Astrocyte of the cerebellum (primary cell): ENCODE measurements at regions not wholly inside any gene's neighbourhood (a gene's known extent, or its start where the extent isn't known, plus 50 kb on each side); places are given as distances from the start of the nearest gene placed in this dataset.

Experiments used
- DNase-seq: peaks from one replicate; pipeline ENCODE4 v3.0.0-alpha.2; 2011; ENCODE audit warnings: low read depth
- H3K4me3 ChIP-seq: 2 replicates; pipeline ENCODE4 v1.5.1; 2011; ENCODE audit warnings: mild to moderate bottlenecking, low read depth, low read length, moderate library complexity
- CTCF ChIP-seq: IDR thresholded peaks from 2 replicates; pipeline ENCODE4 v1.5.1; 2012; ENCODE audit warnings: low read length, low read depth, moderate library complexity, mild to moderate bottlenecking; ENCODE audit errors: missing control alignments
- in situ Hi-C: cut with HindIII; loops from 2 replicates; pipeline ENCODE4 v1.10.0; 2017; ENCODE audit warnings: low sequenced_read_pairs

GRCh38 chr9:82284758-82285157 is 296.2 kb downstream of the SPATA31D1 start:
- no peak overlapping the region for H3K4me3 ChIP-seq
- no peak for DNase-seq
- in situ Hi-C loops: no loop called here
- no peak for TF ChIP-seq CTCF

DNA sequence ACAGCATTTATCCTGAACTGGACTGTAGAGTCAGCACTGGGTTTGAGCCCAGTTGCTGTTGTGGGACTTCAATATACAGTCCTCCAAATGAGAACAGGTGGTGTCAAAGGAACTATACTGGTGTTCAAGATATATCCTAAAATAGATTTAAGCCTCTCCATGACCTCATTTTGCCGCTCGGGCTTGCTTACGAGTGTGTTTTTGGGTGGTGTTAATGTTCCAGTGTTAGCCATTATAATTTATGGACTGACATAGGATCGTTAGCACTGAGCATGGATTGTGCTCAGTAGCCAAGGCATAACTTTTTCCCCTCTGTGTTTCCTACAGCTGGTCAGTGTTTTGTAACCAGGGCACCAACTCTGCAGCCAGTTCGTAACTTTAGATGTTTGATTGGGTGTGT is 306.6 kb downstream of the SPATA31D1 start:
- in situ Hi-C loops: no loop called here
- H3K4me3 ChIP-seq: no peak overlapping the region
- no peak for TF ChIP-seq CTCF
- DNase-seq: no peak

GRCh38 chr9:82299870-82300269 is 311.3 kb downstream of the SPATA31D1 start:
- no peak overlapping the region for H3K4me3 ChIP-seq
- no peak for DNase-seq
- no peak for TF ChIP-seq CTCF
- in situ Hi-C loops: no loop called here

DNA sequence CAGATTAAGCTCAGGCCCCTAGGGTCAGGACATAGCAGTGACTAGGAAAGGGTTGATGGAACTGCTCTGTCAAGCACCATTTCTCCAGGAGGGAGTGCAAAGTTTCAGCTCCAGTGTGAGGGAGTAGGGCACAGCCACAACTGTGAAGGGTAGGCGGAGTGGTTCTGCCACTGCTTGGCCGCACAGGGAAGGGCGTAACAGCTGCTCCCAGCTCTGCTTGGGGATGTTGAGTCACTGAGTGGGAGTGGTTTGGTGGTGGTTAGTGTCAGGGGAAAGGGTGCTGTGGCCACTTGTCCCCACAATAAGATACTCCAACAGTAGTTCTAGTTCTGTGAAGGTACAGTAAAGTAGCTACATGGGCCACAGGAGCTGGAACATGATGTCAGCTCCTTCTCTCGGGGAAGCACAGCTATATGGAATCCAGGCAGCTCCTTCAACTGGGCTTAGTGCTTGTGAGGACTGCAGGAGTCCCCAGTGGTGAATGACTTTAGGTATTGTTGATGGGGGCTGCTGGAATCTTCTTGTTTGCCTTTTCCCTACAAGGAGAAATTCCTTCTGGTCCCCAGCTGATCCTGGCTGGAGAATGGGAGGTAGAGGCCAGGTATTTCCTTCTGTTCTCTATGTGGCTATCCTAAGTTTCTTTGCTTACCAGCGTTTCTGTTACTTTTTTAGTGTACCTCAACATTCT is 314.5 kb downstream of the SPATA31D1 start:
- no peak for DNase-seq
- in situ Hi-C loops: no loop called here
- H3K4me3 ChIP-seq: no peak overlapping the region
- TF ChIP-seq CTCF: no peak

- TF ChIP-seq CTCF: no peak
- in situ Hi-C loops: no loop called here
- H3K4me3 ChIP-seq: no peak overlapping the region
- no peak for DNase-seq
Observed at GRCh38 chr9:82308836-82309235, 320.3 kb downstream of the SPATA31D1 start.

DNA sequence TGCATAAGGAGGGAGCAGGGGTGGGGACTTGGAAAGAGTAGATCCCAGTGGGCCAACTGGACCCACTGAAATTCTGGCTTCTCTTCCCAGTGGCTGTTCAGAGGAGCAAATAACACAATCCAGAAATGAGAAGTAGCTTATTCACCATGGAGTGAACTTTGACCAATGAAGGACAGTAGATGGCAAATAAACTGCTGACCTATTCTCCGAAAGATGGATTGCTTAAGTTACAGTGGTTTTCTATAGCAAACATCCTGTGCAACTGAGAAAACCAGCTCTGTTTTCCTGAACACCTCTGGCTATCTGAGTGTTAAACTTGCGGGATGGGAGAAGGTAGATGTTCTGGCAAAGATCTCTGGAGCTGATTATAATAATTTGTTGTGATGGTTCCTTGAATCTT is 325.1 kb downstream of the SPATA31D1 start:
- no peak for DNase-seq
- H3K4me3 ChIP-seq: no peak overlapping the region
- TF ChIP-seq CTCF: no peak
- in situ Hi-C loops: no loop called here
